ENCODE measurements at regions not wholly inside any gene's neighbourhood (a gene's known extent, or its start where the extent isn't known, plus 50 kb on each side); places are given as distances from the start of the nearest gene placed in this dataset.
A peak's percentile ranks its signal among the peaks of the same experiment; 100 is the strongest.

DNA sequence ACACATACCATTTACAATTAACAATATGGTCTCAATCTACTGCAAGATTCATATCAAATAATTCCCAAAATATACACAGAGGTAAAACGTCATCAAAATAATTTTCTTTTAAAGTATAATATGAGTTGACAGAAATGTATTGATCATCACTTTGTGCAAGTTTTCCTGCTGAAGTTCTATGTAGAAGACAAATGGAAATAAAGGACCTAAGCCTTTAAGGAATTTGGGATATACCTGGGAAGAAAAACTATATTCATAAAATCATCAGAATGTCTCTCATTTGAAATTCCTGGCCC, 61.1 kb upstream of the DAAM1 start (continued):
- TF ChIP-seq, protein P1, sequence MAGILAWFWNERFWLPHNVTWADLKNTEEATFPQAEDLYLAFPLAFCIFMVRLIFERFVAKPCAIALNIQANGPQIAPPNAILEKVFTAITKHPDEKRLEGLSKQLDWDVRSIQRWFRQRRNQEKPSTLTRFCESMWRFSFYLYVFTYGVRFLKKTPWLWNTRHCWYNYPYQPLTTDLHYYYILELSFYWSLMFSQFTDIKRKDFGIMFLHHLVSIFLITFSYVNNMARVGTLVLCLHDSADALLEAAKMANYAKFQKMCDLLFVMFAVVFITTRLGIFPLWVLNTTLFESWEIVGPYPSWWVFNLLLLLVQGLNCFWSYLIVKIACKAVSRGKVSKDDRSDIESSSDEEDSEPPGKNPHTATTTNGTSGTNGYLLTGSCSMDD (CRISPR knock-in tag; IDR thresholded peaks at IDR 0.05), result no peak
- TF ChIP-seq MAFF (IDR thresholded peaks at IDR 0.05; ENCODE audit: low read depth, low read length), result 0 out of 2 replicates have a peak, but pooled peaks have one; percentile 19

DNA sequence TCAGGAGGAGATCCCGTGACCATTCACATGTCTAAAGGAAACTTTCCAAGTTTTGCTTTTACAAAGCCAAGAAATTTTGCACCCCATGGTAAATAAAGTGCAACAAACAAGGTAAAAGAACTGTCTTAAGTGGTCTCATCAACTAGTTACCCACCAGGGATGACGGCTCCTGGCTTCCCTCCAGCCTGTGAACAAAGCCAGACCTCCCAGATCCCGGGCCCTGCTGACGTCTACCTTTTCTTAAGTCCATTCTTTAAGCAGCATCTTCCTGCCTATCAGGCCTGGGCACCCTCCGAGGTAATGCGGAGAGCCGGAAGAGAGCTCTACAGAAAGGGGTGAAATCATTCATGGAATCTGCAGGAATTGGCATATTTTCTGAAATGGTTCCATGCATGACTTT, 58.0 kb upstream of the DAAM1 start:
- no peaks in the 10 kb centered on the region for H3K9me3 ChIP-seq (ENCODE audit: low read length)
- H3K4me2 ChIP-seq (ENCODE audit: low read depth, low read length), result no peak overlapping the region
- DNase-seq (ENCODE audit: low spot score) (no peak), ATAC-seq (no peak), FAIRE-seq (no peak)
- no peak overlapping the region for H3K4me3 ChIP-seq (replicated peaks in 1 of 3; ENCODE audit: insufficient read depth in 1 of 3, low read depth in 2 of 3, low read length in 3 of 3)
- 71% methylated on average over 7 of the region's 7 CpGs for WGBS (ENCODE audit: low lambda C conversion rate)
- POLR2A ChIA-PET, result no interaction called here
- in situ Hi-C loops (cut with HindIII; ENCODE audit: extremely low pct_ligation_motif_present, low pct_unique_long_range_greater_than_20kb) (no loop called here), intact Hi-C loops (cut with micrococcal nuclease; ENCODE audit: unreplicated experiment) (no loop called here)
- no peak overlapping the region for H3K9ac ChIP-seq (ENCODE audit: insufficient read depth, low read depth, low read length)
- H4K20me1 ChIP-seq (ENCODE audit: insufficient read depth, low read length), result no peaks in the 10 kb centered on the region
- BruUV-seq (replicated peaks), result no TSS peak
- peaks cover 10% of the 10 kb centered on the region for H3K4me1 ChIP-seq (ENCODE audit: insufficient read depth, low read length)
- no peaks in the 10 kb centered on the region for H3K36me3 ChIP-seq (replicated peaks in 1 of 2; ENCODE audit: control insufficient read depth in 1 of 2, insufficient read depth in 2 of 2, low read length in 2 of 2)
- TF ChIP-seq ZNF138 (CRISPR knock-in tag; IDR thresholded peaks at IDR 0.05; ENCODE audit: low read depth) (no peak), JUND (CRISPR knock-in tag; IDR thresholded peaks at IDR 0.05) (no peak), HOXA7 (CRISPR knock-in tag; IDR thresholded peaks at IDR 0.05) (no peak), AKAP8 (CRISPR knock-in tag; IDR thresholded peaks at IDR 0.05) (no peak), NRL (CRISPR knock-in tag; IDR thresholded peaks at IDR 0.05; ENCODE audit: borderline replicate concordance) (no peak), ZNF768 (CRISPR knock-in tag; IDR thresholded peaks at IDR 0.05) (no peak), FOSL2 (CRISPR knock-in tag; IDR thresholded peaks at IDR 0.05) (no peak), MXD4 (CRISPR knock-in tag; IDR thresholded peaks at IDR 0.05) (no peak), HCFC1 (IDR thresholded peaks at IDR 0.05; ENCODE audit: low read depth, low read length) (no peak), ZNF562 (CRISPR knock-in tag; IDR thresholded peaks at IDR 0.05; ENCODE audit: borderline replicate concordance) (no peak), ZNF747 (CRISPR knock-in tag; IDR thresholded peaks at IDR 0.05; ENCODE audit: borderline replicate concordance) (no peak), ZNF24 (IDR thresholded peaks at IDR 0.05) (no peak), ONECUT2 (CRISPR knock-in tag; IDR thresholded peaks at IDR 0.05) (no peak), HNRNPUL1 (IDR thresholded peaks at IDR 0.05; ENCODE audit: low read depth, low read length) (no peak)
- TF ChIP-seq, protein P2, sequence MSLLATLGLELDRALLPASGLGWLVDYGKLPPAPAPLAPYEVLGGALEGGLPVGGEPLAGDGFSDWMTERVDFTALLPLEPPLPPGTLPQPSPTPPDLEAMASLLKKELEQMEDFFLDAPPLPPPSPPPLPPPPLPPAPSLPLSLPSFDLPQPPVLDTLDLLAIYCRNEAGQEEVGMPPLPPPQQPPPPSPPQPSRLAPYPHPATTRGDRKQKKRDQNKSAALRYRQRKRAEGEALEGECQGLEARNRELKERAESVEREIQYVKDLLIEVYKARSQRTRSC (CRISPR knock-in tag; IDR thresholded peaks at IDR 0.05; ENCODE audit: low read depth), result no peak
- TF ChIP-seq, protein P3, sequence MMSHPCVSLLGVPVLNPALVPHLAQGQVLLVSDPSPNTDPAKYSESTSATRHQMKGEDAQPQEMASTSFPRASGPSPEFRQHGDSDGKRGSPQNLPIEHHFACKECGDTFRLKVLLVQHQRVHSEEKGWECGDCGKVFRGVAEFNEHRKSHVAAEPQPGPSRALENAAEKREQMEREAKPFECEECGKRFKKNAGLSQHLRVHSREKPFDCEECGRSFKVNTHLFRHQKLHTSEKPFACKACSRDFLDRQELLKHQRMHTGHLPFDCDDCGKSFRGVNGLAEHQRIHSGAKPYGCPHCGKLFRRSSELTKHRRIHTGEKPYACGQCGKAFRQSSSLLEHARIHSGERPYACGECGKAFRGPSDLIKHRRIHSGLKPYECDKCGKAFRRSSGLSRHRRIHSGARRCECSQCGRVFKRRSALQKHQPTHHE (CRISPR knock-in tag; IDR thresholded peaks at IDR 0.05; ENCODE audit: borderline replicate concordance), result no peak
- TF ChIP-seq, protein P4, sequence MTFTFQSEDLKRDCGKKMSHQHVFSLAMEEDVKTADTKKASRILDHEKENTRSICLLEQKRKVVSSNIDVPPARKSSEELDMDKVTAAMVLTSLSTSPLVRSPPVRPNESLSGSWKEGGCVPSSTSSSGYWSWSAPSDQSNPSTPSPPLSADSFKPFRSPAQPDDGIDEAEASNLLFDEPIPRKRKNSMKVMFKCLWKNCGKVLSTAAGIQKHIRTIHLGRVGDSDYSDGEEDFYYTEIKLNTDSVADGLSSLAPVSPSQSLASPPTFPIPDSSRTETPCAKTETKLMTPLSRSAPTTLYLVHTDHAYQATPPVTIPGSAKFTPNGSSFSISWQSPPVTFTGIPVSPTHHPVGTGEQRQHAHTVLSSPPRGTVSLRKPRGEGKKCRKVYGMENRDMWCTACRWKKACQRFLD (CRISPR knock-in tag; IDR thresholded peaks at IDR 0.05; ENCODE audit: borderline replicate concordance), result no peak
- H3K27ac ChIP-seq (ENCODE audit: extremely low read length, insufficient read depth, low read length), result no peak overlapping the region
- H3K79me2 ChIP-seq (ENCODE audit: insufficient read depth, low read length), result no peaks in the 10 kb centered on the region
- H2AFZ ChIP-seq (ENCODE audit: low read length), result no peak overlapping the region
- CTCF ChIA-PET (ENCODE audit: low intra/inter-chr PET ratio, low total read pairs), result no interaction called here
- H3K27me3 ChIP-seq (ENCODE audit: control insufficient read depth in 1 of 2, insufficient read depth in 2 of 2, low read length in 2 of 2), result no peaks in the 10 kb centered on the region

Data from HepG2 (cell line).